Loucy (cell line): ENCODE measurements at regions not wholly inside any gene's neighbourhood (a gene's known extent, or its start where the extent isn't known, plus 50 kb on each side); places are given as distances from the start of the nearest gene placed in this dataset.

Experiments
- H2AFZ ChIP-seq: fragments of 200-600 bp; sonication (generic); 2 replicates; pipeline ENCODE4 v1.6.0; 2016; ENCODE audit warnings: antibody characterized with exemption, mild to moderate bottlenecking, low read length, moderate library complexity
- H3F3A ChIP-seq: fragments of 200-600 bp; 2 replicates; pipeline ENCODE4 v1.6.0; 2016; ENCODE audit warnings: antibody characterized with exemption, low read depth, mild to moderate bottlenecking
- H3K27me3 ChIP-seq: fragments of 200-600 bp; sonication (generic); 2 replicates; pipeline ENCODE4 v1.6.1; 2014; ENCODE audit warnings: low read length, mild to moderate bottlenecking; ENCODE audit not compliant: insufficient read depth, poor library complexity, severe bottlenecking
- H3K36me3 ChIP-seq: fragments of 200-600 bp; sonication (generic); 2 replicates; pipeline ENCODE4 v1.6.1; 2016; ENCODE audit warnings: low read length; ENCODE audit not compliant: insufficient read depth
- H3K4me1 ChIP-seq: fragments of 200-600 bp; sonication (generic); 2 replicates; pipeline ENCODE4 v1.5.1; 2014; ENCODE audit warnings: low read length, mild to moderate bottlenecking; ENCODE audit not compliant: insufficient read depth, poor library complexity, severe bottlenecking
- H3K4me2 ChIP-seq: fragments of 200-600 bp; sonication (generic); 2 replicates; pipeline ENCODE4 v1.6.0; 2014; ENCODE audit warnings: antibody characterized with exemption, low read length, low read depth, mild to moderate bottlenecking; ENCODE audit not compliant: poor library complexity, severe bottlenecking
- H3K4me3 ChIP-seq: fragments of 200-600 bp; sonication (generic); 2 replicates; pipeline ENCODE4 v1.5.1; 2014; ENCODE audit warnings: low read length, mild to moderate bottlenecking, mixed read lengths; ENCODE audit not compliant: poor library complexity, severe bottlenecking
- H3K79me2 ChIP-seq: fragments of 200-600 bp; sonication (generic); 2 replicates; pipeline ENCODE4 v1.6.1; 2014; ENCODE audit warnings: low read length; ENCODE audit not compliant: insufficient read depth
- H3K9ac ChIP-seq: fragments of 200-600 bp; sonication (generic); 2 replicates; pipeline ENCODE4 v1.6.0; 2014; ENCODE audit warnings: mild to moderate bottlenecking, low read depth, low read length, moderate library complexity; ENCODE audit not compliant: poor library complexity, severe bottlenecking
- H3K9me2 ChIP-seq: fragments of 200-600 bp; sonication (generic); replicated peaks from 2 replicates; pipeline ENCODE4 v1.6.1; 2016; ENCODE audit warnings: low read depth, low read length, mixed read lengths
- H3K9me3 ChIP-seq: fragments of 200-600 bp; sonication (generic); 2 replicates; pipeline ENCODE4 v1.6.1; 2014; ENCODE audit warnings: mild to moderate bottlenecking, antibody characterized with exemption, low read length, low read depth; ENCODE audit not compliant: insufficient read depth
- H4K20me1 ChIP-seq: fragments of 200-600 bp; sonication (generic); 2 replicates; pipeline ENCODE4 v1.6.0; 2014; ENCODE audit warnings: antibody characterized with exemption, low read length, mild to moderate bottlenecking; ENCODE audit not compliant: insufficient read depth, poor library complexity, severe bottlenecking
- CTCF ChIP-seq: fragments of 200-600 bp; sonication (generic); conservative IDR thresholded peaks from 2 replicates; pipeline ENCODE4 v1.5.1; 2014; ENCODE audit warnings: mild to moderate bottlenecking, antibody characterized with exemption, low read length
- EZH2phosphoT487 ChIP-seq: fragments of 200-600 bp; IDR thresholded peaks from 2 replicates; pipeline ENCODE4 v1.6.1; 2018; ENCODE audit warnings: antibody characterized with exemption, mild to moderate bottlenecking, moderate library complexity, borderline replicate concordance

GRCh38 chr22:22358686-22359085, 114.1 kb downstream of the VPREB1 start:
- TF ChIP-seq CTCF (no peak), EZH2phosphoT487 (no peak)
- no peaks in the 10 kb centered on the region for H3K9me3 ChIP-seq
- H3K4me1 ChIP-seq = peaks cover 4% of the 10 kb centered on the region
- H3K79me2 ChIP-seq = no peaks in the 10 kb centered on the region
- no peaks in the 10 kb centered on the region for H4K20me1 ChIP-seq
- H3F3A ChIP-seq = no peaks in the 10 kb centered on the region
- H3K9me2 ChIP-seq = no peaks in the 10 kb centered on the region
- H3K4me2 ChIP-seq = no peak overlapping the region
- H3K36me3 ChIP-seq = no peaks in the 10 kb centered on the region
- H3K9ac ChIP-seq = no peak overlapping the region
- no peak overlapping the region for H3K4me3 ChIP-seq
- H3K27me3 ChIP-seq = no peaks in the 10 kb centered on the region
- H2AFZ ChIP-seq = no peak overlapping the region

GRCh38 chr22:22359465-22359864, 114.9 kb downstream of the VPREB1 start:
- no peak overlapping the region for H3K4me2 ChIP-seq
- no peak for TF ChIP-seq EZH2phosphoT487
- no peak for TF ChIP-seq CTCF
- no peak overlapping the region for H3K9ac ChIP-seq
- no peaks in the 10 kb centered on the region for H3K79me2 ChIP-seq
- H3K27me3 ChIP-seq = no peaks in the 10 kb centered on the region
- H3F3A ChIP-seq = no peaks in the 10 kb centered on the region
- H4K20me1 ChIP-seq = no peaks in the 10 kb centered on the region
- H3K36me3 ChIP-seq = no peaks in the 10 kb centered on the region
- H3K4me3 ChIP-seq = no peak overlapping the region
- H3K9me2 ChIP-seq = no peaks in the 10 kb centered on the region
- peaks cover 4% of the 10 kb centered on the region for H3K4me1 ChIP-seq
- H3K9me3 ChIP-seq = no peaks in the 10 kb centered on the region
- no peak overlapping the region for H2AFZ ChIP-seq

GRCh38 chr22:22360014-22360413, 115.4 kb downstream of the VPREB1 start:
- Histone ChIP-seq H3K9me3 (no peaks in the 10 kb centered on the region), H3K4me2 (no peak overlapping the region), H3K79me2 (no peaks in the 10 kb centered on the region), H3K9me2 (no peaks in the 10 kb centered on the region), H2AFZ (no peak overlapping the region), H4K20me1 (no peaks in the 10 kb centered on the region), H3K27me3 (no peaks in the 10 kb centered on the region), H3K36me3 (no peaks in the 10 kb centered on the region), H3K4me3 (no peak overlapping the region), H3K9ac (no peak overlapping the region), H3F3A (no peaks in the 10 kb centered on the region), H3K4me1 (peaks cover 4% of the 10 kb centered on the region)
- no peak for TF ChIP-seq EZH2phosphoT487

- Histone ChIP-seq H3K27me3 (no peaks in the 10 kb centered on the region), H2AFZ (no peak overlapping the region), H3K4me3 (no peak overlapping the region), H3K9ac (no peak overlapping the region), H3K36me3 (no peaks in the 10 kb centered on the region), H3K9me3 (no peaks in the 10 kb centered on the region), H3K9me2 (no peaks in the 10 kb centered on the region), H3K4me2 (no peak overlapping the region), H3F3A (no peaks in the 10 kb centered on the region), H3K4me1 (peaks cover 7% of the 10 kb centered on the region), H4K20me1 (no peaks in the 10 kb centered on the region), H3K79me2 (no peaks in the 10 kb centered on the region)
- TF ChIP-seq CTCF = no peak
- no peak for TF ChIP-seq EZH2phosphoT487
Measured at GRCh38 chr22:22362311-22362710, 117.7 kb downstream of the VPREB1 start.
